Mesodermal cell (in vitro differentiated cells): ENCODE measurements at regions not wholly inside any gene's neighbourhood (a gene's known extent, or its start where the extent isn't known, plus 50 kb on each side); places are given as distances from the start of the nearest gene placed in this dataset.
A peak's percentile ranks its signal among the peaks of the same experiment; 100 is the strongest.
"Not testable (repeated sequence)": the region's sequence is repeated elsewhere in the genome, so short reads cannot be mapped to it uniquely, and the experiment has no call there.

Experiments
- H3K27ac ChIP-seq: 2 replicates; pipeline ENCODE4 v1.7.0; 2013; ENCODE audit warnings: mild to moderate bottlenecking, low read depth, low read length, moderate library complexity; ENCODE audit not compliant: severe bottlenecking
- H3K36me3 ChIP-seq: 2 replicates; pipeline ENCODE4 v1.7.1; 2013; ENCODE audit warnings: mild to moderate bottlenecking, low read length, moderate library complexity; ENCODE audit not compliant: control insufficient read depth, insufficient read depth
- H3K4me1 ChIP-seq: one replicate; pipeline ENCODE4 v1.7.1; 2013; ENCODE audit warnings: mild to moderate bottlenecking, low read length; ENCODE audit not compliant: insufficient read depth, control insufficient read depth, poor library complexity, severe bottlenecking
- H3K4me3 ChIP-seq: 2 replicates; pipeline ENCODE4 v1.7.0; 2013; ENCODE audit warnings: low read length, control low read depth, mild to moderate bottlenecking; ENCODE audit not compliant: insufficient read depth, poor library complexity, severe bottlenecking; ENCODE audit errors: extremely low read depth
- H3K9me3 ChIP-seq: 2 replicates; pipeline ENCODE4 v1.7.1; 2013; ENCODE audit warnings: mild to moderate bottlenecking, low read length, moderate library complexity; ENCODE audit not compliant: control insufficient read depth
- WGBS, 2 experiments: methylation state at CpG; one replicate each; pipeline ENCODE4 v1.1.5; 2013; ENCODE audit warnings: missing lambda C conversion rate in 2 of 2; ENCODE audit not compliant: insufficient coverage in 2 of 2; 5-methylcytosine and 5-hydroxymethylcytosine counted together

DNA sequence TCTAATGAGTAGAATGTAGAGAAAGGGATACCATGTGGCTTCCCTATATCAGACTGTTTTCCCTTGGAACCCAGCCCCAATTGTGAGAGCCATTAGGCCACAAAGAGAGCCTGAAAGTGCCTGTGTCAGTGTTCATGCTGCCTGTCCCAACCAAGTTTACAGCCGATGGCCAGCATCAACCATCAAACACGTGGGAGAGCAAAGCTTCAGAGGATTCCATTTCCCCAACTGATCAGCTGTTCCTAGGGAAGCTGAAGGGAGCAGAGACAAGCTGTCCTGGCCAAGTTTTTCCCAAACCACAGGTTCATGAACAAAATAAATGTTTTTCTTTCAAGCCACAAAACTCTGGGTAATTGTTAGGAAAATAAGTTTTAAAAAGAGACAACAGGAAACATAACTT, 589.0 kb upstream of the DEFB115 start:
- WGBS, 2 experiments: no CpG with 5 or more reads among the region's 2 CpGs
- not testable (repeated sequence) for H3K4me3 ChIP-seq, H3K4me1 ChIP-seq, H3K9me3 ChIP-seq, H3K36me3 ChIP-seq, H3K27ac ChIP-seq

DNA sequence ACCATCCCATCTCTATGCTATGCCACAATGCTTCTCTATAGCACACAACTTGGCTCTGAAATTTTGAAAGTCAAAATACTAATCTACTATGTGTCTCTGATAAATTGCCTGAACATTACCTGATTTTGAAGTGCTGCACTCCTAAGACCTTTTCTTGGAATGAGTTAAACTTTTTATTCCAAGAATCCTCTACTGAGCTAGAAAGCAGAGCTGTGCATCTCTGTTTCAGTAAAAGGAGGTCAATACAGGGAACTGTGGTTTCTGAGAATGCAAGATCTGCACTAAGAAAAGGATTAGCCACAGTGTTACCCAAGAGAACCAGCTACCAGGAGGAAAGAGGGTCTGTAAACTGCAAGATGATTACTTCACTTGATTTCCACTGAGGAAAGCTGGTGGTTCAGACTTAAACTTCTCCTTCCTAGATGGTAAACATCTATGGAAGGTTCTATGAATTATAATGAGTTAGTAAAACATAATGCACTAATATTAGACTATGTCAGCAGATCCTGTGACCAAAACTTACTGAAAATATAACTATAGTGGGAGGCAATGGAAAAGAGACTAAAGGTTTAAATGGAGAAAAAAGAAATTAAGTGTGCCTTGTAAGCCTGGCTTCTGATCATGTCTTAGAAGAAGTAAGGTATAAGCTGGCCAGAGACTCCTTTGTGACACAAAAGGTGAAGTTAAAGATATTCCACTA, 588.0 kb upstream of the DEFB115 start:
- H3K36me3 ChIP-seq, H3K4me3 ChIP-seq, H3K27ac ChIP-seq, H3K9me3 ChIP-seq, H3K4me1 ChIP-seq: not testable (repeated sequence)

DNA sequence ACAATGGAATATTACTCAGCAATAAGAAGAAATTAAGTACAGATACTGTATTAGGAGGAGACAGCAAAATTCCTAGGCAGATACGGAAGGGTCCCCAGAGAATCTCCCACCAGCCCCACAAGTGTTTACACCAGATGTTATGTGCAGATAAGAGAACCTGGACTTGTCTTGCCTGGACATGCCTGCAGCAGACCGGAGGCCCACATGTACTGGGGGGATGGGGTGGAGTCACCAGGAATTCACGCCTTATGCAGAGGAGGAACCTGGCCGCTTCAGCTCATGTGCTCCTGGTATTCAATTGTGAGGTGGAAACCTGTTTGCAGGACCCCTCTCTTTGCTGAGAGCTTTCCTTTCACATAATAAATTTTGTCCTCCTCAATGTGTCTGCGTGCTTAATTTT, 586.3 kb upstream of the DEFB115 start:
- H3K36me3 ChIP-seq, H3K4me1 ChIP-seq, H3K4me3 ChIP-seq, H3K27ac ChIP-seq, H3K9me3 ChIP-seq: not testable (repeated sequence)
- 65 to 75% methylated on average over 2 of the region's 5 CpGs for WGBS, 2 experiments

DNA sequence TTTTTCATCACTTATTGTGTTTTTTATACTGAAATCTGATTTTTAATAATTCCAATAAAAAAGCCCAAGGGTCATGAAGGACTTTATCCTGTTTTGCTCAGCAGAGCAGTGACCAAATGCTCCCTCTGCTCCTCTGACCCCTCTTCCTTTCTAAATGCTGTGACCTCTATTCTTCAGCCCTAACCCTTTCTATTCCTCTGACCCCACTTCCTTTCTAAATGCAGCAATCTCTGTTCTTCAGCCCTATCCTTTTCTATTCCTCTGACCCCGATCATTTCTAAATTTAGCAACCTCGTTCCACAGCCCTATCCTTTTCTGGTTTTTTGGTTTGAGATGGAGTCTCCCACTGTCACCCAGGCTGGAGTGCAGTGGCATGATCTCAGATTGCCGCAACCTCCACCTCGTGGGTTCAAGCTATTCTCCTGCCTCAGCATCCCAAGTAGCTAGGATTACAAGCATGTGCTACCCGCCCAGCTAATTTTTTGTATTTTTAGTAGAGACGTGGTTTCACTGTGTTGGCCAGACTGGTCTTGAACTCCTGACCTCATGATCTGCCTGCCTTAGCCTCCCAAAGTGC, 581.4 kb upstream of the DEFB115 start:
- H3K36me3 ChIP-seq, H3K9me3 ChIP-seq, H3K4me1 ChIP-seq, H3K4me3 ChIP-seq, H3K27ac ChIP-seq: not testable (repeated sequence)
- WGBS, 2 experiments: 69 to 86% methylated on average over 4 to 6 of the region's 6 CpGs

DNA sequence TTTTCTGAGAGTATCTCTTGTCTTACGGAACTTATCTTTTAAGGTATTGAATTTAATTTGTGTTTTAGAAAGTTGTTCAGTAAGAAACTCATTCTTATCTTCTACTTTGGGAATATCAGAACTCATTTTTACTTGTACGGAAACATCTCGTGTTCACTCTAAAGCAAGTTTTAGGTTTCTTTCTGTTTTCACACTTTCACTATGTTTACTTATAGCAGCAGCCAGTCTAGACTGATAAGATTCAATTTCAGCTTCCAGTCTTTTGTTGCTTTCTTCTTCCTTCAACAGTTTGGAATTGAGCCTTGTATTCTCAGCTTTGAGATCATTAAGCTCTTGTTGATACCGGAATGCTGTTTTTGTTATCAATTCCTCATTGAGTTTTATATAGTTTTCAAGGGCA, 575.2 kb upstream of the DEFB115 start:
- not testable (repeated sequence) for H3K36me3 ChIP-seq, H3K27ac ChIP-seq, H3K9me3 ChIP-seq, H3K4me1 ChIP-seq, H3K4me3 ChIP-seq
- 77 to 100% methylated on average over 2 of the region's 4 CpGs for WGBS, 2 experiments

DNA sequence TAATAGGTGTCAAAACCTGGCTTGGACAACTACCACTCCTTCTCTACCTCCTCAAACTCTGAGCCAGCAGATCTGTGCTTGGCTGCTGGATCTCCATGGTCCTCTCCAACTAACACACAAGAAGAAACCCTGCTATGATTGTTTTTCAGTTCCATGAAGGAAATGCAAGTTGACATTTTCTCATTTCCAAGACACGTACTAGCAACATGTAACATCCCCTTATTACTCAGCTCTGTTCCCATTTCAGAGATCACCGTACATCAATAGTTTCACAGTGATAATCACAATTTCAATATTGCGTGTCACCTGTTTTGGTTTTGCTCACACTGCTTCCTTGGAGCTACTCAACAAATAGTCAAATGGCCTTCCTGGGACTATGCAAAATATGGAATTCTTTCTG, 544.6 kb upstream of the DEFB115 start:
- not testable (repeated sequence) for H3K36me3 ChIP-seq, H3K4me3 ChIP-seq, H3K4me1 ChIP-seq, H3K9me3 ChIP-seq, H3K27ac ChIP-seq
- 88 to 92% methylated on average over 3 of the region's 3 CpGs for WGBS, 2 experiments

DNA sequence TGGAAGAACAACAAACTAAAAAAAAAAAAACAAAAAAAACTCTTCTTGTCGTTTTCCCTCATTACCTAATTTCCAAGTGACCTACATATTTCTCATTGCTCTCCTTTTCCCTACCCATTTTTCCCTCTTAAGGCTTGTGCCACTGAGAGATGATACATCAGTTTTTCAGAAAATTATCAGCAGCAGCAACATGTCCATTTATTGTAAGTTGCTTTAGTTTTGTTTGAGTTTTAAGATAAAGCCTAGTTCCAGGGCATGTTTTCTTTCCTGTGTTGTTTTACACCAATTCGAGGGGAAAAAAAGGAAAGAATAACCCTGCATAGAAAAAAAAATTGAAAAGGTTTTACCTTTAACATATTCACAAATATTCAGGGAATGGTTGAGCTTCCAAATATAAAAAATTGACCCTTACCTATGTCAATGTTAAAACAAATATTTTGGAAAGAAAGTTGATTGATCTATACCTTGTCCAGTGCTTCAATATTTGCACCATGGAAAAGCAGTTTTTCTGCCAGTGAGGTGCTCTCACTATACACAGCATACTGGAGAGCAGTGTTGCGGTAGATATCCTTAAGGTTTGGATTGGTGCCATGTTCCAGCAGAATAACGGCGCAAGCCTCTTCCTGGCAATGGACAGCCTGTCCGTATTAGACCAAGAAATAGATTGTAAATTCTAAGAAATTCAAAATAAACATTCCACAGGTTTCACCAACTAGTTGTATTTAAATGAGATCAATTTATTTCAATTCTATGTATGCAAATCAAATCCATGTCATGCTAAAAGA, 537.9 kb upstream of the DEFB115 start:
- H3K4me1 ChIP-seq, H3K27ac ChIP-seq, H3K9me3 ChIP-seq, H3K4me3 ChIP-seq, H3K36me3 ChIP-seq: not testable (repeated sequence)
- WGBS, 2 experiments: 50 to 74% methylated on average over 1 to 3 of the region's 6 CpGs

DNA sequence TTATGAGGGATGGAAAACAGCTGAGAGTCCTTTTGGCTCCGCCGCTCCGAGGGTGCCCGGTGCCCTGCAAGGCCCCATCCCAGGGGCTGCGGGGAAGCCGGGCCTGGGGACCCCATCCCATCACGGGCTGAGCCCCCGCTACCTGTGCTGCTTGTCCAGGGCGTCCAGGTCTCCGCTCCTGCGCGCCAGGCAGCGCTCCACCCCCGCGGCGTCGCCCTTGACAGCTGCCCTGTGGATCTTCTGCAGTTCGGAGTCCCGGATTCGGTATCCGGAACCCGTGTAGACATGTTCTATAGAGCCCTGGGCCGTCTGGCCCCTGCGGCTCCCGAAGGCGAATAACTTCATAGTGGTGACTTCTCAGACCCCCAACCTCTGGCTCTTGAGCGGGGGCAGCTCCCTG, 534.0 kb upstream of the DEFB115 start:
- 32 to 46% methylated on average over 12 to 16 of the region's 27 CpGs for WGBS, 2 experiments
- H3K36me3 ChIP-seq, H3K9me3 ChIP-seq, H3K4me1 ChIP-seq, H3K27ac ChIP-seq: not testable (repeated sequence)
- H3K4me3 ChIP-seq: peak overlapping the region; percentile 39

DNA sequence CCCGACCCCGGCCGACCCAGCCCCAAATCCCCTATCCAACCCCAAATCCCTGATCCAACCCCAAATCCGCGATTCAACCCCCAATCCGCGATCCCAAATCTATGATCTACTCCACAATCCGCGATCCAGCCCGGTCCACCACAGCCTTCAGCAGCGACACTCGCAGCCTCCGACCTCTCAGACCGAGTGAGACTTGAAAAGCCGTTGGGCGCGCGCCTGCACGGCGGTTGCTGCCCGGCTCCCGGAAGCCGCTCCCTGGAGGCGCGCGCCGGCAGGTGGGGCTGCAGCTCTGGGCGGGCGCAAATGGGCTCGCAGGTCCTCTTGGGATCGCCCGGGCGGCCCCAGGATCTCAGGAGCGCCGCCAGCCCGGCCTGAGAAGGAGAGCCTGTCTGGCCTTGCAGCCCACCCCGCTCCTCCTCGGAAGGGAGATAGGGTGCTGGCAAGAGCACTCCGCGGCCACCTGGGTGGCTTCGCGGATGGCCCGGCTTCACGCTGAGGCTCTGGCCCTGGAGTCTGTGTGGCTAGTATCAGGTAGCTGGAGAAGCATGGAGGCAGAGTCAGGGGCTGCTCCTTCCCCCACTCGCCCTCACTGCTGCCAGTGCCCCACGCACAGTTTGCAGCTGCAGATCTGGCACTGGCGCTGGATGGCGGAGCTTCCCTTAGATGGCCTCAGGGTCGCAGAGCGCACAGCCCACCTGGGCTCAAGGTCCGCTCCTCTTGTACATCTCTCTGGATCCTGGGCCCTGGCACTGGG, 533.4 kb upstream of the DEFB115 start:
- not testable (repeated sequence) for H3K36me3 ChIP-seq, H3K4me1 ChIP-seq, H3K27ac ChIP-seq, H3K9me3 ChIP-seq
- H3K4me3 ChIP-seq: peak overlapping the region; percentile 39
- WGBS, 2 experiments: 45 to 62% methylated on average over 26 to 41 of the region's 51 CpGs

DNA sequence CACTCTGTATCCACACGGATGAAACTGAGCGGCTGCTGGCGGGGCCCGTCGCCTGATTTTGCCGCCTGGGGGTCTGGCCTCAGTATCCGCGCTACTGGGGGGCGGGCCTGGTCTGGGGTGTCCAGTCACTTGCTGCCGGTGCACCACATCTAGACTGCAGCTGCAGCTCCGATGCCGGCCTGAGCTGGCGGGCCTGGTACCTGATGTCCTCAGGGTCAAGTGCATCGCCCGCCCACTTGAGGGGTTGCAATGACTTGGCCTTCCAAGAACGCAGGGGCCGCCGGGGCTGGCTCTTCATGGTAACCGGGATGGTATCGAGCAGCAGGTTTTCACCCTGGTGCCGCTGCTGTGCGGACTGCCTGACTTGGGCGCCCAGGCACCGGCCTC, 532.8 kb upstream of the DEFB115 start:
- WGBS, 2 experiments: 93 to 96% methylated on average over 17 to 22 of the region's 24 CpGs
- not testable (repeated sequence) for H3K4me3 ChIP-seq, H3K36me3 ChIP-seq, H3K4me1 ChIP-seq, H3K27ac ChIP-seq, H3K9me3 ChIP-seq

DNA sequence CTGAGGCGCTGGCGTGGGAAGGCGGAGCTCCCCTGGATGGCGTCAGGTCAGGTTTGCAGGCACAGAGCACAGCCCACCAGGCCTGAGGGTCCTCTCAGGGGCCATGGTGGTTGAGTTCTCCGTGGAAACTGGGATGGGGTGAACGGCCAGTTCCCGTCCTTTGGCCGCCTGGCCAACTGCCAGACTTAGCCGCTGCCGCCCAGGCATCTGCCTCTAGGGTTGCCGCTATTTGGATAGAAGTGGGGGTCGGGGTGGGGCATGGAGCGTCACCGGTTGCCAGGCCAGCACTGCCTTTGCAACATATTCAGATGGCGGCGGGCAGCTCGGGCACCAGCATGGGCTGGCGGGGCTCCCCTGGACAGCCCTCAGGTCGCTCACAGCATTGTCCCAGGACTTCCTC, 532.3 kb upstream of the DEFB115 start:
- H3K9me3 ChIP-seq, H3K27ac ChIP-seq, H3K36me3 ChIP-seq, H3K4me3 ChIP-seq, H3K4me1 ChIP-seq: not testable (repeated sequence)
- 96 to 98% methylated on average over 7 to 13 of the region's 19 CpGs for WGBS, 2 experiments
